Thyroid gland (tissue), 4 donors: ENCODE measurements at regions not wholly inside any gene's neighbourhood (a gene's known extent, or its start where the extent isn't known, plus 50 kb on each side); places are given as distances from the start of the nearest gene placed in this dataset.
"Not testable (repeated sequence)": the region's sequence is repeated elsewhere in the genome, so short reads cannot be mapped to it uniquely, and the experiment has no call there.

Experiments
- POLR2A ChIP-seq, 2 donors: fragments of 450-650 bp; IDR thresholded peaks; one replicate each; pipeline ENCODE4 v1.6.1; 2017; ENCODE audit warnings: antibody characterized with exemption in 2 of 2, mild to moderate bottlenecking in 2 of 2, moderate library complexity in 1 of 2
- TF ChIP-seq, protein P1 (sequence below), 6 experiments: fragments of 200-600 bp in 3 of 6; fragments of 450-650 bp in 3 of 6; sonication (generic) in 3 of 6; IDR thresholded peaks; one replicate each; pipeline ENCODE4 v1.5.1; 2016 to 2019; ENCODE audit warnings: antibody characterized with exemption in 6 of 6, mild to moderate bottlenecking in 2 of 6, inconsistent platforms in 1 of 6, moderate library complexity in 1 of 6

DNA sequence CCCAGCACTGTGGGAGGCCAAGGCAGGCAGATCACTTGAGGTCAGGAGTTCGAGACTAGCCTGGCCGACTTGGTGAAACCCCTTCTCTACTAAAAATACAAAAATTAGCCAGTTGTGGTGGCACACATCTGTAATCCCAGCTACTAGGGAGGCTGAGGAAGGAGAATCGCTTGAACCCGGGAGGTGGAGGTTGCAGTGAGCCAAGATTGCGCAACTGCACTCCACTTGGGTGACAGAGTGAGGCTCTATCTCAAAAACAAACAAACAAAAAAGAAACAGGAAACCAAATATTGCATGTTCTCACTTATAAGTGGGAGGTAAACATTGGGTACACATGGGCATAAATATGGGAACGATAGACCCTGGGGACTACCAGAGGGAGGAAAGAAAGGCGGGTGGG, 94.7 kb upstream of the NEDD4L start:
- TF ChIP-seq, protein P1, sequence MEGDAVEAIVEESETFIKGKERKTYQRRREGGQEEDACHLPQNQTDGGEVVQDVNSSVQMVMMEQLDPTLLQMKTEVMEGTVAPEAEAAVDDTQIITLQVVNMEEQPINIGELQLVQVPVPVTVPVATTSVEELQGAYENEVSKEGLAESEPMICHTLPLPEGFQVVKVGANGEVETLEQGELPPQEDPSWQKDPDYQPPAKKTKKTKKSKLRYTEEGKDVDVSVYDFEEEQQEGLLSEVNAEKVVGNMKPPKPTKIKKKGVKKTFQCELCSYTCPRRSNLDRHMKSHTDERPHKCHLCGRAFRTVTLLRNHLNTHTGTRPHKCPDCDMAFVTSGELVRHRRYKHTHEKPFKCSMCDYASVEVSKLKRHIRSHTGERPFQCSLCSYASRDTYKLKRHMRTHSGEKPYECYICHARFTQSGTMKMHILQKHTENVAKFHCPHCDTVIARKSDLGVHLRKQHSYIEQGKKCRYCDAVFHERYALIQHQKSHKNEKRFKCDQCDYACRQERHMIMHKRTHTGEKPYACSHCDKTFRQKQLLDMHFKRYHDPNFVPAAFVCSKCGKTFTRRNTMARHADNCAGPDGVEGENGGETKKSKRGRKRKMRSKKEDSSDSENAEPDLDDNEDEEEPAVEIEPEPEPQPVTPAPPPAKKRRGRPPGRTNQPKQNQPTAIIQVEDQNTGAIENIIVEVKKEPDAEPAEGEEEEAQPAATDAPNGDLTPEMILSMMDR (IDR thresholded peaks at IDR 0.05): not testable (repeated sequence)
- not testable (repeated sequence) for TF ChIP-seq POLR2A (IDR thresholded peaks at IDR 0.05)
